ENCODE measurements at regions not wholly inside any gene's neighbourhood (a gene's known extent, or its start where the extent isn't known, plus 50 kb on each side); places are given as distances from the start of the nearest gene placed in this dataset.
"Not testable (repeated sequence)": the region's sequence is repeated elsewhere in the genome, so short reads cannot be mapped to it uniquely, and the experiment has no call there.

DNA sequence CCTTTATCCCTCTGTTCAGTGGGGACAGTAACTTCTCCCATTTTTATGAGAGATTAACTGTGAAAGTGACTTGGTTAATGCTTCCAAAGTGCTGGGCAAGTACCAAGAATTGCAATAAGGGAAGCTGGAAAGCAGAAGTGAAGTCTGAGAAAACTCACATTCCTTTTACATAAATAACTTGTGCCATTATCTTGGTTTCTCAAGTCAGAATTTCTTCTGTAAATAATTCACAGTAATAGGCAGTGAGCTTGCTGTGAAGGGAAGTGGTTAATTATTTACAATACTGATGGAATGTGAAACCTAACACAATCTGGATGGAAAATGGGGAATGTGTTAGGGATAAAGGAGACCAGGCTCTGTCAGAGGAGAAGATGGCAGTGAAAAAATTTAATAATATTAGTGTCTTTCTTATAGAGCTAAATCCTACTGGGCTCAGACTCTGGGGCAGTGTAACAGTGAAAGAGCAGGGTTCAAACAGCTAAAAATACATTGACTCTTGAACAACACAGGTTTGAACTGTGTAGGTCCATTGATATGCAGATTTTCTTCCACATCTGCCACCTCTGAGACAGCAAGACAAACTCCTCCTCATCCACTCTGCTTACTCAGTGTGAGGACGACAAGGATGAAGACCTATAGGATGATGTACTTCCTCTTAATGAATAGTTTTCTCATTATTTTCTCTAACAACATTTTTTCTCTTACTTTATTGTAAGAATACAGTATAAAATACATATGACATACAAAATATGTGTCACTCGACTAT, 251.5 kb upstream of the ISX start:
- peak in 1 of 2 donors; percentile 41 for DNase-seq (ENCODE audit: low read depth in 2 of 2)
- no peak for TF ChIP-seq EZH2 (IDR thresholded peaks at IDR 0.05; ENCODE audit: low read length, missing control alignments)
- TF ChIP-seq, protein P1, sequence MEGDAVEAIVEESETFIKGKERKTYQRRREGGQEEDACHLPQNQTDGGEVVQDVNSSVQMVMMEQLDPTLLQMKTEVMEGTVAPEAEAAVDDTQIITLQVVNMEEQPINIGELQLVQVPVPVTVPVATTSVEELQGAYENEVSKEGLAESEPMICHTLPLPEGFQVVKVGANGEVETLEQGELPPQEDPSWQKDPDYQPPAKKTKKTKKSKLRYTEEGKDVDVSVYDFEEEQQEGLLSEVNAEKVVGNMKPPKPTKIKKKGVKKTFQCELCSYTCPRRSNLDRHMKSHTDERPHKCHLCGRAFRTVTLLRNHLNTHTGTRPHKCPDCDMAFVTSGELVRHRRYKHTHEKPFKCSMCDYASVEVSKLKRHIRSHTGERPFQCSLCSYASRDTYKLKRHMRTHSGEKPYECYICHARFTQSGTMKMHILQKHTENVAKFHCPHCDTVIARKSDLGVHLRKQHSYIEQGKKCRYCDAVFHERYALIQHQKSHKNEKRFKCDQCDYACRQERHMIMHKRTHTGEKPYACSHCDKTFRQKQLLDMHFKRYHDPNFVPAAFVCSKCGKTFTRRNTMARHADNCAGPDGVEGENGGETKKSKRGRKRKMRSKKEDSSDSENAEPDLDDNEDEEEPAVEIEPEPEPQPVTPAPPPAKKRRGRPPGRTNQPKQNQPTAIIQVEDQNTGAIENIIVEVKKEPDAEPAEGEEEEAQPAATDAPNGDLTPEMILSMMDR (conservative IDR thresholded peaks at IDR 0.05 in 1 of 2, IDR thresholded peaks at IDR 0.05 in 1 of 2; ENCODE audit: low read depth in 1 of 2, low read length in 2 of 2), result no peak
- Histone ChIP-seq H3K4me3 (replicated peaks in 1 of 4; ENCODE audit: control extremely low read depth in 1 of 4, insufficient read depth in 1 of 4, low read depth in 3 of 4, low read length in 4 of 4) (no peak overlapping the region), H3K9ac (ENCODE audit: insufficient read depth, low read length) (no peak overlapping the region), H3K4me2 (ENCODE audit: extremely low read depth, insufficient read depth, low read length) (no peak overlapping the region), H3K9me3 (ENCODE audit: control insufficient read depth, insufficient read depth, low read depth, low read length) (no peaks in the 10 kb centered on the region), H3K27me3 (ENCODE audit: control insufficient read depth, insufficient read depth, low read length) (no peaks in the 10 kb centered on the region), H2AFZ (ENCODE audit: low read length) (no peak overlapping the region), H3K36me3 (ENCODE audit: control insufficient read depth, insufficient read depth, low read length) (no peaks in the 10 kb centered on the region), H3K79me2 (ENCODE audit: control insufficient read depth, insufficient read depth, low read length) (no peaks in the 10 kb centered on the region), H3K27ac (ENCODE audit: insufficient read depth, low read length) (no peak overlapping the region), H3K4me1 (ENCODE audit: control insufficient read depth, extremely low read depth, insufficient read depth, low read length) (no peaks in the 10 kb centered on the region), H4K20me1 (ENCODE audit: control insufficient read depth, extremely low read depth, insufficient read depth, low read length) (no peaks in the 10 kb centered on the region)

DNA sequence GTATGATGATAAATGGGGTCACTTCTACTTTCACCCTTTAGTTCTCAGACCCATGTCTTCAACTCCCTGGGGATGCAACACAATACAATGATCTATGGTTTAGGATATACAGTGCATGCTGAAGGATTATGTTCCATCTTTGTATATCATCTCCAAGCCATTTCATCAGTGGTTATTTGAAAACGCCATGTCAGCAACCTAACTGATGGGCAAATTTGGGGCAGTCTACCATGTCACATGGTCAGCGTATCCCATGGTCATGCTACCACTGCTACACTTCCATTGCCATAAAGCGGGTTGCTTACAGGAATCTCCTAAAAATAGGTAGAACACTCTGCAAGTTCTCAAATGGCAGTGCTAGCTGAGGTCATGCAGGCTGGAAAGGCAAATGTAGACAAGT, 236.5 kb upstream of the ISX start:
- Histone ChIP-seq H3K9me3 (ENCODE audit: control insufficient read depth, insufficient read depth, low read depth, low read length) (no peaks in the 10 kb centered on the region), H3K4me1 (ENCODE audit: control insufficient read depth, extremely low read depth, insufficient read depth, low read length) (no peaks in the 10 kb centered on the region), H4K20me1 (ENCODE audit: control insufficient read depth, extremely low read depth, insufficient read depth, low read length) (no peaks in the 10 kb centered on the region), H3K27ac (ENCODE audit: insufficient read depth, low read length) (no peak overlapping the region), H2AFZ (ENCODE audit: low read length) (no peak overlapping the region), H3K9ac (ENCODE audit: insufficient read depth, low read length) (no peak overlapping the region), H3K27me3 (ENCODE audit: control insufficient read depth, insufficient read depth, low read length) (no peaks in the 10 kb centered on the region), H3K36me3 (ENCODE audit: control insufficient read depth, insufficient read depth, low read length) (no peaks in the 10 kb centered on the region), H3K79me2 (ENCODE audit: control insufficient read depth, insufficient read depth, low read length) (no peaks in the 10 kb centered on the region), H3K4me2 (ENCODE audit: extremely low read depth, insufficient read depth, low read length) (no peak overlapping the region), H3K4me3 (replicated peaks in 1 of 4; ENCODE audit: control extremely low read depth in 1 of 4, insufficient read depth in 1 of 4, low read depth in 3 of 4, low read length in 4 of 4) (no peak overlapping the region)
- no peak for TF ChIP-seq EZH2 (IDR thresholded peaks at IDR 0.05; ENCODE audit: low read length, missing control alignments)
- TF ChIP-seq, protein P1 (conservative IDR thresholded peaks at IDR 0.05 in 1 of 2, IDR thresholded peaks at IDR 0.05 in 1 of 2; ENCODE audit: low read depth in 1 of 2, low read length in 2 of 2), result no peak
- no peak for DNase-seq (ENCODE audit: low read depth in 2 of 2)

DNA sequence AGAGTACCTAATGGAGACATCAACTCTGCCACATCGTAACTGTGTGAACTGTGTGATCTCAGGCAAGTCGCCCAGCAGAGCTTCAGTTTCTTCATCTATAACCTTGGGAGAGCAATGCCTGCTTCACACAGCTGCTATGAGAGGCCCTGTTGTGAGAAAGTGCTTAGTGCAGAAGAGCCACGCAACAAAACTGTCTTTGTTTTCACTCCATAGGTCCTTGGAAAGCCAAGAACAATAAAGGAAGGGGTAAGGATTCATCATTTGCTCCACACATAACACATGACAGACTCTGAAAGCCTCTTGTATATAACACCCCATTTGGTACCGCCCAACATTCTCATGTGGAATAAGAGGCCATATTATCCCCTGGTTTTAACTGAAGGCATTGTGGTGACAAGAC, 231.9 kb upstream of the ISX start:
- Histone ChIP-seq H4K20me1 (ENCODE audit: control insufficient read depth, extremely low read depth, insufficient read depth, low read length) (no peaks in the 10 kb centered on the region), H3K79me2 (ENCODE audit: control insufficient read depth, insufficient read depth, low read length) (no peaks in the 10 kb centered on the region), H2AFZ (ENCODE audit: low read length) (no peak overlapping the region), H3K4me2 (ENCODE audit: extremely low read depth, insufficient read depth, low read length) (no peak overlapping the region), H3K36me3 (ENCODE audit: control insufficient read depth, insufficient read depth, low read length) (no peaks in the 10 kb centered on the region), H3K4me1 (ENCODE audit: control insufficient read depth, extremely low read depth, insufficient read depth, low read length) (no peaks in the 10 kb centered on the region), H3K27me3 (ENCODE audit: control insufficient read depth, insufficient read depth, low read length) (no peaks in the 10 kb centered on the region), H3K27ac (ENCODE audit: insufficient read depth, low read length) (no peak overlapping the region), H3K9me3 (ENCODE audit: control insufficient read depth, insufficient read depth, low read depth, low read length) (no peaks in the 10 kb centered on the region), H3K4me3 (replicated peaks in 1 of 4; ENCODE audit: control extremely low read depth in 1 of 4, insufficient read depth in 1 of 4, low read depth in 3 of 4, low read length in 4 of 4) (no peak overlapping the region), H3K9ac (ENCODE audit: insufficient read depth, low read length) (no peak overlapping the region)
- no peak for DNase-seq (ENCODE audit: low read depth in 2 of 2)
- TF ChIP-seq, protein P1 (conservative IDR thresholded peaks at IDR 0.05 in 1 of 2, IDR thresholded peaks at IDR 0.05 in 1 of 2; ENCODE audit: low read depth in 1 of 2, low read length in 2 of 2), result no peak
- TF ChIP-seq EZH2 (IDR thresholded peaks at IDR 0.05; ENCODE audit: low read length, missing control alignments), result no peak

DNA sequence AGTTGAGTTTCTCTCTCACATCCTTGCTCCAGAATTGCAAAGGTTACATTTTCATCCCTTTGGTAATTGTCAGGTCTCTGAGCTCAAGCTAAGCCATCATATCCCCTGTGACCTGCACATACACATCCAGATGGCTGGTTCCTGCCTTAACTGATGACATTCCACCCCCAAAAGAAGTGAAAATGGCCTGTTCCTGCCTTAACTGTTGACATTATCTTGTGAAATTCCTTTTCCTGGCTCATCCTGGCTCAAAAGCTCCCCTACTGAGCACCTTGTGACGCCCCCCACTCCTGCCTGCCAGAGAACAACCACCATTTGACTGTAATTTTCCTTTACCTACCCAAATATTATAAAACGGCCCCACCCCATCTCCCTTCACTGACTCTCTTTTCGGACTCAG, 231.4 kb upstream of the ISX start:
- H2AFZ ChIP-seq (ENCODE audit: low read length); DNase-seq (ENCODE audit: low read depth in 2 of 2); H3K36me3 ChIP-seq (ENCODE audit: control insufficient read depth, insufficient read depth, low read length); H3K4me3 ChIP-seq (replicated peaks in 1 of 4; ENCODE audit: control extremely low read depth in 1 of 4, insufficient read depth in 1 of 4, low read depth in 3 of 4, low read length in 4 of 4); H3K9ac ChIP-seq (ENCODE audit: insufficient read depth, low read length); H3K4me2 ChIP-seq (ENCODE audit: extremely low read depth, insufficient read depth, low read length); H3K79me2 ChIP-seq (ENCODE audit: control insufficient read depth, insufficient read depth, low read length); H3K4me1 ChIP-seq (ENCODE audit: control insufficient read depth, extremely low read depth, insufficient read depth, low read length); H3K27me3 ChIP-seq (ENCODE audit: control insufficient read depth, insufficient read depth, low read length); H3K27ac ChIP-seq (ENCODE audit: insufficient read depth, low read length); H4K20me1 ChIP-seq (ENCODE audit: control insufficient read depth, extremely low read depth, insufficient read depth, low read length); H3K9me3 ChIP-seq (ENCODE audit: control insufficient read depth, insufficient read depth, low read depth, low read length): not testable (repeated sequence)
